GM21717 (cell line): ENCODE measurements at regions not wholly inside any gene's neighbourhood (a gene's known extent, or its start where the extent isn't known, plus 50 kb on each side); places are given as distances from the start of the nearest gene placed in this dataset.

Experiments
- ATAC-seq: cut with Tn5 transposase; IDR thresholded peaks from one replicate; pipeline ENCODE4 v1.9.1; 2021; ENCODE audit warnings: mild to moderate bottlenecking, moderate library complexity; ENCODE audit not compliant: unreplicated experiment

- no peak for ATAC-seq
These were observed 482.7 kb downstream of the SLITRK6 start for GRCh38 chr13:85316506-85317025.

- ATAC-seq, result no peak
These were observed 484.5 kb downstream of the SLITRK6 start for GRCh38 chr13:85314686-85315085.

GRCh38 chr13:85313761-85314503 lies 485.3 kb downstream of the SLITRK6 start:
- ATAC-seq, result no peak

GRCh38 chr13:85312071-85312470 lies 487.1 kb downstream of the SLITRK6 start:
- no peak for ATAC-seq

GRCh38 chr13:85303630-85304029 lies 495.6 kb downstream of the SLITRK6 start:
- ATAC-seq, result no peak

- no peak for ATAC-seq
These were observed 500.8 kb downstream of the SLITRK6 start for GRCh38 chr13:85298387-85298924.

- no peak for ATAC-seq
These were observed 510.5 kb downstream of the SLITRK6 start for GRCh38 chr13:85288698-85289097.

- no peak for ATAC-seq
These were observed 511.7 kb downstream of the SLITRK6 start for GRCh38 chr13:85287528-85287927.

- ATAC-seq, result no peak
These were observed 513.1 kb downstream of the SLITRK6 start for GRCh38 chr13:85286081-85286480.

GRCh38 chr13:85284349-85284748 lies 514.9 kb downstream of the SLITRK6 start:
- no peak for ATAC-seq

- ATAC-seq, result no peak
These were observed 515.8 kb downstream of the SLITRK6 start for GRCh38 chr13:85283408-85283807.

- no peak for ATAC-seq
These were observed 516.3 kb downstream of the SLITRK6 start for GRCh38 chr13:85282876-85283275.

GRCh38 chr13:85278851-85279250 lies 520.4 kb downstream of the SLITRK6 start:
- ATAC-seq, result no peak

- ATAC-seq, result no peak
These were observed 521.5 kb downstream of the SLITRK6 start for GRCh38 chr13:85277748-85278147.

GRCh38 chr13:85266771-85267170 lies 532.4 kb downstream of the SLITRK6 start:
- ATAC-seq, result no peak

- no peak for ATAC-seq
These were observed 532.9 kb downstream of the SLITRK6 start for GRCh38 chr13:85266331-85266730.

- ATAC-seq, result no peak
These were observed 533.9 kb downstream of the SLITRK6 start for GRCh38 chr13:85265296-85265695.

GRCh38 chr13:85262499-85262898 lies 536.7 kb downstream of the SLITRK6 start:
- no peak for ATAC-seq

- no peak for ATAC-seq
These were observed 537.4 kb downstream of the SLITRK6 start for GRCh38 chr13:85261757-85262346.

GRCh38 chr13:85260896-85261295 lies 538.3 kb downstream of the SLITRK6 start:
- no peak for ATAC-seq

GRCh38 chr13:85255978-85256377 lies 543.2 kb downstream of the SLITRK6 start:
- no peak for ATAC-seq

- no peak for ATAC-seq
These were observed 544.6 kb downstream of the SLITRK6 start for GRCh38 chr13:85254641-85255040.
